ENCODE measurements at regions not wholly inside any gene's neighbourhood (a gene's known extent, or its start where the extent isn't known, plus 50 kb on each side); places are given as distances from the start of the nearest gene placed in this dataset.

DNA sequence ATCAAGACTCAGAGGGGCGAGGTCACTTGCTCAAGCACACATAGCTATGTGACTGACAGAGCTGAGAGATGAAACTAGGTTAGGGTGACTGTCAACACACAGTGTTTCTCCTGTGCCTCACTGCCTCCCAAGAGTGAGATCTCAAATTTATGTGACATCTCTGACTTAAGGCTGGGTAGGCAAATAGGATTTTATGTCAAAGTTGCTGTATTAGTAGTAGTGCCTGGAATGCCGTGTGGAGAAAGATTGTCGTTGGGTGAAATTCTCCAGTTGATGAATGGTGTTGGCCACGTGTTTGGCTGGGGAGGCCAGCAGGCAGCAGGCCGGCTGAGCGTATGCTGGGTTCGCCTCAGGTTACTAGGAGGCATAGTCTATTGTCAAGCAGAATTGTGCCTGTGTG, 148.3 kb upstream of the BMPER start:
- DNase-seq: no peak

DNA sequence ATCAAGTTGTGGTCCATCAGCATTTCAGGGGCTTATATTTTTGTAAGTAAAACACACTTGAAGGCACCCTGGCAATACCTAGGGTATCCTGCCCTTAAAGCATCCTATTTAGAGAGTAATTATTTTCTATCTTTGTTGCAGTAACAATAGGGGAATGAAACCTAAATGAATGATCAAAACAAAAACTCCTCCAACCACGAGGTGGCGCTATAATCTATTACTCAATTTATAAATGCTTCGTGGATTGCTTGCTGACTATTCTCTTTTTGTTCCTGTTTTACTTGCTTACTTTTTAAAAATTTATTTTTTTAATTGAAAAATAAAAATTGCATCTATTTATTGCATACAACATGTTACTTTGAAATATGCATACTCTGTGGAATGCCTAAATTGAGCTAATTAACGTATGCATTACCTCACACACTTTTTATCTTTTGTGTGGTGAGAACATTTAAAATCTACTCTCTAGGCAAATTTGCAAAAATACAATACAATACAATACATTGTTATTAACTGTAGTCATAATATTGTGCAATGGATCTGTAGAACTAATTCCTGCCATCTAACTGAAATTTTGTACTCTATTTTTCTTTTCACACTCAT, 147.7 kb upstream of the BMPER start:
- peak; percentile 38 to 71 for DNase-seq

DNA sequence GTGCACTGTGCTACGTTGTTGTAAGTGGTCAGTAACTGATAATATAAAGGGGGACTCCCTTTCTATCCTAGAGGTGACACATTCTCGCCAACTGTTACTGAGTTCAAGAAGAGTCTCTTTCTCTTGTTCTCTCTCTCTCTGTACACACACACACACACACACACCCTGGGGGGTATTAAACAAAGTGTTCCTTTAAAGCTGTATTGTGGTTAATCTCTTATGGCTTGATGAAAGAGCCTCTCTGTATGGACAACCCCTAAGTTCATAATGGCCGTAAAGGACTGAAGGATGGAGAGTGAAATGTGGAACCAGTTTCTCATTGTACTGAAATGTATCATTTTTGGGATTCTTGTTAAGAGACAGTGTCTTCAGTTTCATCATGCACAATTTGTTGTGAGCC, 145.2 kb upstream of the BMPER start:
- no peak for DNase-seq

DNA sequence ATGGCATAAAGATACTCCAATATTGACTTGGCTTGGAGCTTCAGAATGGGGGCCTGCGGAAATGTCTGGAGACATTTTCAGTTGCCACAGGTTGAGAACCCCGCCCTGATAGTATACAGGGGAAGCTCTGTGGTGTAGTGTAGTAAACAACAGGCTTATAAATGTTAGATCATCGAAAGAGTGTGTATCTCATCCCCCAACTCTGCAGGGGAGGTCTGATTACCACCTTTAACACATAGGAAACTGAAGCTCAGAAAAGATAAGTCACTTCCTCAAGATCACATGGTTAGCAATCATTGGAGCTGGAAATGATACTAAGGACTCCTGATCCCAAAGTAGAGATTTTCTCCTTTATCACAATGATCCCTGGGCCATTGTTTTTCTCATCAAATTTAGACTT, 144.5 kb upstream of the BMPER start:
- no peak for DNase-seq

DNA sequence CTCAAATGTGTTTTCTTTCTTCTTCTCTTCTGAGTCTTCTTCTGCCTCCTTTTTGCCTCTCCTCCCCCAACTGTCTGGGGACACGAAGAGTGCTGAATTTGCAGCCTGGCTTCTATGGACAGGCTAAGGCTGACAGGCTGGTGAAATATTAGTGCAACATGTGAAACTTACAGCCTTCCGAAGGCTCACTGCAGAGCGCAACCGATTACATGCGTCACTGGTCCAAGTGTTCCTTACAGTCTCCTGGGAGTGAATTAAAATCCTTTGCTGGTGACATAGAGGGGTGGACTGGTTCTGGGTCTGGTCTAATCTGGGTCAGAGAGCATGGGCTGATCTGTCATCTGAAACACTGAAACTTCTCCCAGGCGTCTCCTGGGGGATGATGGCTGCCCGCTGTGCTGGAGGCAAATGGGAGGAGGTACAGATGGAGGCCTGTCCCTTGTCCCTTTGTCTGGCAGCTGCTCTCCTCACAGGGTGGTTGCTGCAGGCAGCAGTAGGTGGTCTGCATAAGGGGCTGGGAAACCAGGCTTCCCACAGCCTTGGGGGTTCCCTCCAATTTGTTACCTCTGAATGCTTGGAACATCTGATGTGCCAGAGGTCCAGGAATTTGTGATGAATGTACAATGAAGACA, 143.8 kb upstream of the BMPER start:
- no peak for DNase-seq

DNA sequence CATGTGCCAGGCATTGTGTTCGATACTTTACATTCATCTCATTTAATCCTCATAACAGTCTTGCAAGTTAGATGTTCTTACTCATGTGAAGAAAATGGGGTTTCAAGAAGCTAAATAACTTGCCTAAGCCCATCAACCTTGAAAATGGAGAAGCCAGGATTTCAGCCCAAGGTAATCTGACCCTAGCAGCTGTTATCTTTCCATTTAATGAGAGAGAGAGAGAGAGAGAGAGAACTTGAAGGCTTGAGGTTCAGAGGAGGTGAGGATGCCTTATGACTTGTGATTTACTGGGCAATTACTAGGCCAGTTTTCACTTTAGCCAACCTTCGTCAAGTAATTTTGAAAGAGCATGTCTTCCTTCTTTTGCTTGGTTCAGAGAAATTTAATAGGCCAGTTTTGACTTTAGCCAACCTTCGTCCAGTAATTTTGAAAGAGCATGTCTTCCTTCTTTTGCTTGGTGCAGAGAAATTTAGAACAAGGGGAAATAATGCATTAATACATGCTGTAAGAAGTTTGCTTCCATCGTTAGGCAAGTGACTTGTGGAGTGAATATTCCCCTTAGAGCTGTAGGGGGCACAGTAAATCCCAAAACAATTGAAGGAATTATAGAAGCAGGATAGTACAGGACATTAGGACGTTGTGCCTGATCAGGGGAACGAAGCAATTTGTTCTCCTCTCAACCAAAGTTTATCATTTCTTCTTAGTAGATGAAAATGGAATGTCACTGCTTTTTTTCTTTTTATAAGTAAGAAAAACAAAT, 143.0 kb upstream of the BMPER start:
- no peak for DNase-seq

DNA sequence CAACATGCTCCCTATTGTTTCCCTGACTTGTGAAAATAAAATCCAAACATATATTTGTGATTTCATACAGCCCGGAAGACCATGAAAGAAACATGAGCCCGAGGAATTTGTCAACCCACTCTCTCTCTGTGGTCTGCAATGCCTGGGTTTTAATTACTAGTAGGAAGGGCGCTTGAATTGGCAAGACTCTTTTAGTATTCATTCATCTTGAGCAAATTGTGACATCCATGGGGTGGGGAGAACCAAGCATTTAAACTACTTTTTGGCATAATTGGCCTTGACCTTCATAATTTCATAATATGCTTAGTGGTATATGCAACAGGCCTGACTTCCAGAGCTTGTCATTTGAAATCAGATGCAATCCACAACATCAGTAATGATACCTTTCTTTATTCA, 142.4 kb upstream of the BMPER start:
- no peak for DNase-seq

DNA sequence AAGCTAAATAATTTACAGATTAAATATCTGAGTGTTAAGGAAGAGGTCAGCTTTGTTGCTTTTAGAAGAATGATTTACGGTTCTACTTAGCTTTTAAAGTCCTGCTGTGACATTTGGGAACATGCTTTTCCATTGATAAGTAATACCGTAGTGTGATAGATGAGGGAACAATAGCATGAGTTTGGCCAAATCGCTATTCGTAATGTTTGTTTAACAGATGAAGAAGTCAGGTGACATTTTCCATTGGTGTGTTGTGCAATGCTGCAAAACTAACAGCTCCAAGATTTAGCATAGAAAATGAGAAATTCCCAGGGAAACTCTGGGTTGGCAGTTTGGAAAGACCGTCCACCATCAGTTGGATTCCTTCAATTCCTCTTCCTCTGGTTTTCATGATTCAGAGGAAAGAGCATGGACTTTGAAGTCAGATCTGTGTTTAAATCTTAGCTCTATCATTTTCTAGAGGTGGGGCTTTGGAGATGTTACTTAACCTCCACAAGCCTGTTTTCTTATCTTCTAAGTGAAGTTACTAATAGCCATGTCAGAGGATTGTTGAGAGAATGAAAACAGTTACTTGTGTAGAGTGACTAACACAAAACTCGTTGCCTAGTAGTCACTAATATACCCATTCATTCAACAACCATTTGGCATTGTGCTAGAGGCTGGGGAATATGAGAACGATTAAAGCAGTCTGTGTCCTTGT, 140.4 kb upstream of the BMPER start:
- DNase-seq: no peak

DNA sequence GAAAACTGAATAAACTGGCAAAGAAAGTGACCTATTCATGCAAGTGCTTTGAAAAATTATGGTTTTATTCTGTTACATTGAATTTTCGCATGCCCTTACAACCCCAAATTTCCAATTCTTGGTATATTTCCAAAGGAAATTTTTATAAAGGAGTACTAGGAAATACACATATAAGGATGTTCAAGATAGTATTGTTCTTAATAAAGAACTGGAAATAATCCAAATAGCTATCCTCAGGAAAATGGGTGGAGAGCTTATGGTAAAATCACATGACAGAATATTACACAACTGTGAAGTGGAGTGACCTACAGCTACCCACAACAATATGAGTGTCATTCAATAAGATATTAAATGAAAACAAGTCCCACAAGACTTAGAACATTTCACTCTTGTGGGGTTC, 138.9 kb upstream of the BMPER start:
- no peak for DNase-seq

DNA sequence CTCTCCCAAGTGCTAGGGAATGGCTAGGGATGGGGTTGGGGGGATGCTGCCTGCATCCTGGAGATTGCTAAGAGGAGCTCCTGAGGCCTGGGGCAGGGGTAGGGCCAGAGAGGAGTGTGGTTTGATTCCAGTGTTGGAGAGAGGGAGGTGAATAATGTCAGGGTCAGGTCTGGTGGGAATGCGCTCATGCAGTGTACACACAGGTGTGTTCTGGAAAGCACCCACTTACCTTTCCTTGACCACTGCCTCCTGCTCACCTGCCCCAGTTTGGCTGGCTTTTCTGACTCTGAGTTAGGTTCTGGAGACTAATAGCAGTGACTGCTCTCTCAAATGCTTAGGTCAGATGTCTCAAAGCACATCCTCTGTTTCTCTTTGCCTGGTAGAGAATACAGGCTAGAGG, 135.4 kb upstream of the BMPER start:
- no peak for DNase-seq

DNA sequence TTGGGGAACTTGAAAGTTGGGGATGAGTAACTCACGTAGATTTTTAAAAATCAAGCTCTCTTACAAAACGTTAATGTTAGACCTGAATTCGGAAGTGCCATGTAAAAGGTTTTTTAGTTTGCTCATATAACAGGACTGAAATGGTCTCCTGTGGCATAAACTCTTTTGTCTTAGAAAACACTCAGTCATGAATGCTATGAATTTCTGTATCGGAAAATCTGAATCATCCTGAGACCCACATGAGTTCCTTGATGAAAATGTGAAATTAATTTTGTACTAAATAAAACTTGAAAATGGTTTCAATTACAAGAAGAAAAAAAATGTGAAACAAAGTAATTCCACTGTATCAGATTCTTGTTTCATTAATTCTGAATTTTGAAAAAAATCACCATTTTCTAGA, 134.8 kb upstream of the BMPER start:
- DNase-seq: no peak

DNA sequence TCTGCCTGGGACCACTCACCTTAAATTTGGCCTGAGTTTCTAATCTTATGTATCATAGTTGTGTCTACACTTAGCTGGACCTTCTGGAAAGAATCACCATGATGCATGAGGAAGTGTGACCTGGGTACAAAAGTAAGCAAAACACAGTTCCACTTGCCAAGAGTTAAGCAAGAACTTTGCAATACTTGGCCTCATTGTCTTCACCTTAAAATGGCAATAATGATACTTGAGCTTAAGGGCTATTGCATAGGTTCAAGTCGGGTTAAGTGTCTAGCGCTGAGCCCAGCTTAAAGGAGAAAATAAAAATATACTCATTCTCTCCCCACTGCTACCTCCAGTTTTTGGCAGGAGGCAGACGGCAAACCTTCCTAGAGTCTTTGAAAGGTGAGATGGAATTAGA, 133.9 kb upstream of the BMPER start:
- DNase-seq: no peak

DNA sequence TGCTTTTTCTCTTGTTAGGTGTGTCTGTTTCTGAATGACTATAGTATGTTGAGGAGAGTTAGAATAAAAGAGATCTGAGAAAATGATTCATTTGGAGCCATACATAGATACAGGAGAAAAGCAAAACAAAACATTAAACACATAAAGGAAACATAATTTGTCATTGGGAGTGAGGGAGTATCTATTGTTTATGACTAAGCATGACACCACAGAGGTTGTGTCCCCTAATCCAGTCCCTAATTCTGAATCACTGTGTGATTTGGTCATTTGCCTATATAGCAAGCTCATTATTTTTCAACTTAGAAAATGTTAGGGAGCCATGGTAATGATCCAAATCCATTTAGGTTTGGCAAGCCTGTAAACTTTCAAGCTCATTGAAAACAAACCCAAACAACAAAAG, 132.3 kb upstream of the BMPER start:
- DNase-seq: no peak

DNA sequence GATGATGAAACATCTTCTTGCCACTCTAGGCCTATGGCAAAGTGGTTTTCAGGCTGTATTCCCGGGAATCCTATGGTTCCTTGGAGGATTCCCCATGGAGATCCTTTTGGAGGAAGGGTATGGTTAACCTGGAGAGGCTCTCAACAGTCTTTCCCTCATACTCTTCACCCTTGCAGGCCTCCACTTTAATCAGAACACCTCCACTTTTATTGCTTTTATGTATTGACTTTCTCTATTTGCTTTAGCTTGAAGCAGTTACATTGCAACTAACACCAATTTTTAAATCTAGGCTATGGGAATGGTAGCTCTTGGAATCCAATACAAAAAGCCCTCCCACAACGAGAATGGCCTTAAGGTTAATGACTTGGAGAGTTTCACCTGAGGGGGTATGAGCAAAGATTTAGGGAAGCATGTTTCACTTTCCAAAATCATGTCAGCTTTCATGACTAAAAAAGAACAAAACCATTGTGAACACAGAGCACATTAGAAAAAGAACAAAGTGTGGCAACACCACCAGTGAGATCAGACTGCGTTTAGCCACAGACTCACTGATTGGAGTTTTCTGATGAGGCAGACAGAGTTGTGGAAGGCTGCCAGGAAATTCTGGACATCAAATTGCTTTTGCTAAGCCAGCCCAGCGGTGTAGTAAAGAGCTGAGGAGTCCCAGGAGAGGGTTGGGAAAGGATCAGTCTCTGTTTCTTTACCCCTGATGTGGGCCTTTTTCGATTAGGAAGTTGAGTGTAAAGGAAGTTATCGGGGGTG, 130.4 kb upstream of the BMPER start:
- no peak for DNase-seq

DNA sequence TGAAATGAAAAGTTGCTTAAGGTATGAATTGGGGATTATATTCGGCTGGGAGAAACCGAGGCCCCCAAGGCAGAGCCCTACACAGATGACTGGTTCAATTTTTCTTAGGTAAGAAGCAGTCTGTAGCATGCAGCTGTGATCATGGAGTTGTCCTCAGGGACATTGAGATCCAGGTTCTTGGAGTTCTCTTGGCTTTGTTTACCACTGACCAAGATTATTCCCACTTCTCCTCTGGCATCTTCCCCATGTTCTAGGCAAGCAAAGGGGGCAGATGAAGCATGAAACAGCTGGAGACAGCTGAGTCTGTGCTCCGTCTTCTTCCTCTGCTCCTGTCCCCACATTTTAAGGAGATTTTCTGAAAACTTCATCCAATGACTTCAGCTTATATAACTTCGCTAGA, 129.5 kb upstream of the BMPER start:
- DNase-seq: no peak

DNA sequence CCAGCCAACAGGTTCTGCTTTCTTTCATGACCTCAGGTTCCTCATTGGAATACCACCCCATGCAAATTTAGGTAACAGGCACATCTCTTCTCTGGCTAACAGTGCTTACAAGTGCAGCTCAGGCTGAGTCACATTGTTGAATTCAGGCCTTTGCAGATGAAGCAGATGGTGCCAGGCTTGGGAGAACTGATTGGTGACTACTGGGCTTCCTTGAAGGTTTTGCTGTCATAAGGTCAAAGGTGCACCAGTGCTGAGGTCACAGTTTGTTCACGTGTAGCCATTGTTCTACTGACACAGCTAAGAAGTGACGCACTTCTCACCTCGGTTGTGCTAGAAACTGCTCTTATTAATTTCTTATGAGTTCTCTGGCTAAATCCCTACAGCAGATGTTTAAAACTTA, 128.6 kb upstream of the BMPER start:
- DNase-seq: peak; percentile 10 to 36

DNA sequence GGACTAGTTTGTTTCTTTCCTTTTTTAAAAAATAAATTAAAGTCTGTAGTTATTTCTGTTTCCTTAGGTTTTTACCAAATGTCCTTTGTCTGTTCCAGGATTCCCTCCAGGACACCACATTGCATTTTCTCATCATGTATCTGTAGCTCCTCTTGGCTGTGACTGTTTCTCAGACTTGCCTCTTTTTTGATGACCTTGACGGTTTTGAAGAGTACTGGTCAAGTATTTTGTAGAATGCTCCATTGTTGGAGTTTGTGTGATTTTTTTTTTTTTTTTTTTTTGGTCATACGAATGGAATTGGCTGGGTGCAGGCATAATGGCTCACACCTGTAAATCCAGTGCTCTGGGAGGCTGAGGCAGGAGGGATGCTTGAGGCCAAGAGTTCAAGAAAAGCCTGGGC, 127.1 kb upstream of the BMPER start:
- DNase-seq: no peak

DNA sequence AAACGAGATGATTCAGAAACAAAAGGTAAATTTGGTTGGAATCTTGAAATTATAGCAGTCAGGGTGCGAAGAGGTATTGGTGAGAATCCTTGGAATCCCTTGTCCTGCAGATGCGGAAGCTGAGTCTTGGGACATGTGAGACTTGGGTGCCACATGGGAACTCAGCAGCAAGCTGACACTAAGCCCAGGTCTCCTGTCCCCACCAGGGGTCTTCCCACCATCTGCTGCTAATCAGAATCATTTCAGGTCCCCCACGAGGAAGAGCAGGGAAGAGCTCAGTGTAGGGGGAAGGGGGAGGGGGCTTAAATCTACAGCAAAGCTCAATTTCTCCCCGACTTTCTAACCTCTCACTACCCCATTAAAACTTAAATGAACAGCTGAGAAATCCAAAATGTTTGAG, 126.1 kb upstream of the BMPER start:
- no peak for DNase-seq

DNA sequence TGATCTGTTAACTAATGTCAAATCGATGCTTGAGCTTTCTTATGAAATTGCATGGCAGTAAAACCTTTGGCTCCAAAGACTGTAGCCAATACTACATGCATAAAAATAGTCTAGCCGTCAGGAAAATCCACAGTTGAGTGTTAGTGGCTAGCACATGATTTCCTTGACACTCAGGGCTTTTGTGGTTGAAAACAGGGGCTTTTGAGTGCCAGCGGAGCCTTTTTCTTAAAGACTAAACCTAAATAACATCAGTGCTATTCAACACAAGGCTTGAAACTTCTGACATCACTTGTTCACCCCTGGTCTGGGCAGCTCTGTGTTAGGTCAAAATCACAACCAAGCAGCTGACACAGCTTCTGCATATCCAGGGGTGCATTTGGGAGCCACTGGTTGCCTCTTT, 124.2 kb upstream of the BMPER start:
- no peak for DNase-seq

DNA sequence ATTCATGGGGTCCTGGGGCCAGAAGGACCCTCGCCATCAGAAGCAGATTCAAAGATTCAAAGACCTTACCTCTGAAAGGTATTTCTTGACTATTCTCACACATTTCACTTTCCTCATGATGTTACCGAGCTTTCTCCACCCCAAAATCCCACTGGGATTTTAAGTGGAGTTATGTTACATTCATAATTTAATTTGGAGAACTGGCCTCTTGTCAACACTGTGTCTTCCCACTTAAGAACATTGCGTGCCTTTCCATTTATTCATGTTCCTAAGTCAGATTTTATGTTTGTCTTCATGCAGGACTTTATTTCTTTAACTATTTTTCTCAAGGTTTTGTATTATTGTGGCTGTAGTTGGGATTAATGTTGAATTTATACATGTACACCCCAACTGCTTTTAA, 123.5 kb upstream of the BMPER start:
- DNase-seq: no peak

DNA sequence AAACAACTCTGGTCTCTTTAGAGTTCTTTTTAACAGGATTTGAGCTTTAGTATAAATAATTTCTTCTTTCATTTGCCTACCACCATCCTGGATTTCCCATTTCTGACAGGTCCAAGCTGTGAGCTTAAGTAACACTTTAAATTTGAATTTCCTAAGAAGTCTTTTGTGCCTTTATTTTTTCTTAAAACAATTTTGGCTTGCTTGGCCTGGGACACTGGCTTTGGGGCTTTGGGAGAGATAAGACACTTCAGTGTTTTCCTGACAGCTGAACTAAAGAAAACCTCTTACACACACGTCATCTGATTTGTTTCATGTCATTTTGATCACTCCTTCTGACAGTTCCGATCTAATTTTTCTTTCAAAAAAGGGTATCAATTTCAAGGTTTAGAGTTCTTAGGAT, 121.3 kb upstream of the BMPER start:
- DNase-seq: no peak

DNA sequence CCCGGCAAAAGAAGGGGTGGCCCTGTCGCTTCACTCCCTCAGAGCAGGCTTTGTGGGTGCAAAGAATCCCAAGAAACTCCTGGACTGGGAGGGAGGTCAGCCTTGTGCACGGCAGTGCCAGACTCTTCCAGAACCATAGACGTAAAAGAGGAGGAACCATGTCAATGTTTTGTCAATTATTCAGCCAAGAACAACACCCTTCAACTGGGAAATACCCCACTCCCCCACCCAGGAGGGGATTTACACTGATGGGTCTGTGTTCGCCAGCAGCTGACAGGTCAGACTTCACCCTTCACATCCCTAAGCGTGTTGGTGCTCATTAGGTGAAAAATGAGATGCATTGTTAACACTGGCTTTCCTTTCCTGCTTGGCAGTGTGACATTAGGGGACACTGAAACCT, 116.8 kb upstream of the BMPER start:
- no peak for DNase-seq

Measured in NCI-H526 (cell line).